Neural cell (in vitro differentiated cells): ENCODE measurements at regions not wholly inside any gene's neighbourhood (a gene's known extent, or its start where the extent isn't known, plus 50 kb on each side); places are given as distances from the start of the nearest gene placed in this dataset.

Experiments
- POLR2AphosphoS5 ChIP-seq: IDR thresholded peaks from 2 replicates; pipeline ENCODE4 v1.6.1; 2012
- TF ChIP-seq, protein P1 (sequence below): fragments of 450-650 bp; IDR thresholded peaks from 2 replicates; pipeline ENCODE4 v1.5.1; 2014; ENCODE audit warnings: antibody characterized with exemption, mild to moderate bottlenecking, moderate library complexity; ENCODE audit not compliant: poor library complexity, severe bottlenecking

DNA sequence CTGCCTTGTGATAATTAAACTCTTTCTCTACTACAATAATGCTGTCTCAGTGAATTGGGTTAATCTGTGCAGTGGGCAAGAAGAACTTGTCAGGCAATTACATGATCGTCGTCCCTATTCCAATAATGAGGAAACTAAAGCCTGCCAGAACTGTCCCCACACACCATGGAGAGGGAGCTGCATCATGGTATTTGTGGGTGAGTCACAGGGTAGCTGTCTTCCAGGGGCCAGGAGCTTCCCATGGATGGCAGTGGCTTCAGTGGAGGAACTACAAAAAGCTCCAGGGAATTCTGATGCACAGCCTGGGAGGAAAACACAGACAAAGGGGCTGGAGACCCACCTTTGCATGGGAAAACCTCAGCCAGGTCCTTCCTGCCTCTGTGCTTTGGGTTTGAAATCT is 83.3 kb upstream of the C16orf82 start:
- TF ChIP-seq, protein P1, sequence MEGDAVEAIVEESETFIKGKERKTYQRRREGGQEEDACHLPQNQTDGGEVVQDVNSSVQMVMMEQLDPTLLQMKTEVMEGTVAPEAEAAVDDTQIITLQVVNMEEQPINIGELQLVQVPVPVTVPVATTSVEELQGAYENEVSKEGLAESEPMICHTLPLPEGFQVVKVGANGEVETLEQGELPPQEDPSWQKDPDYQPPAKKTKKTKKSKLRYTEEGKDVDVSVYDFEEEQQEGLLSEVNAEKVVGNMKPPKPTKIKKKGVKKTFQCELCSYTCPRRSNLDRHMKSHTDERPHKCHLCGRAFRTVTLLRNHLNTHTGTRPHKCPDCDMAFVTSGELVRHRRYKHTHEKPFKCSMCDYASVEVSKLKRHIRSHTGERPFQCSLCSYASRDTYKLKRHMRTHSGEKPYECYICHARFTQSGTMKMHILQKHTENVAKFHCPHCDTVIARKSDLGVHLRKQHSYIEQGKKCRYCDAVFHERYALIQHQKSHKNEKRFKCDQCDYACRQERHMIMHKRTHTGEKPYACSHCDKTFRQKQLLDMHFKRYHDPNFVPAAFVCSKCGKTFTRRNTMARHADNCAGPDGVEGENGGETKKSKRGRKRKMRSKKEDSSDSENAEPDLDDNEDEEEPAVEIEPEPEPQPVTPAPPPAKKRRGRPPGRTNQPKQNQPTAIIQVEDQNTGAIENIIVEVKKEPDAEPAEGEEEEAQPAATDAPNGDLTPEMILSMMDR: no peak
- no peak for TF ChIP-seq POLR2AphosphoS5
